H9 (cell line): ENCODE measurements at regions not wholly inside any gene's neighbourhood (a gene's known extent, or its start where the extent isn't known, plus 50 kb on each side); places are given as distances from the start of the nearest gene placed in this dataset.

Experiments
- DNase-seq: peaks from one replicate; pipeline ENCODE4 v3.0.0-alpha.2; 2017
- H2AFZ ChIP-seq: one replicate; pipeline ENCODE4 v1.6.1; 2013; ENCODE audit warnings: mild to moderate bottlenecking, low read length, control low read depth, moderate library complexity
- H2AK5ac ChIP-seq: 2 replicates; pipeline ENCODE4 v1.6.1; 2013; ENCODE audit warnings: low read length, control low read depth, mixed read lengths; ENCODE audit not compliant: insufficient read length
- H2BK120ac ChIP-seq: one replicate; pipeline ENCODE4 v1.6.1; 2013; ENCODE audit warnings: low read depth, mild to moderate bottlenecking, low read length, control low read depth, inconsistent platforms; ENCODE audit not compliant: poor library complexity, severe bottlenecking
- H2BK12ac ChIP-seq: 2 replicates; pipeline ENCODE4 v1.6.1; 2013; ENCODE audit warnings: low read length, control low read depth, mixed read lengths, low read depth; ENCODE audit not compliant: insufficient read length
- H2BK15ac ChIP-seq: 2 replicates; pipeline ENCODE4 v1.6.1; 2013; ENCODE audit warnings: low read depth, low read length, control low read depth
- H2BK20ac ChIP-seq: one replicate; pipeline ENCODE4 v1.6.1; 2013; ENCODE audit warnings: low read depth, mild to moderate bottlenecking, low read length, control low read depth, inconsistent platforms; ENCODE audit not compliant: poor library complexity, severe bottlenecking
- H2BK5ac ChIP-seq: 2 replicates; pipeline ENCODE4 v1.6.1; 2013; ENCODE audit warnings: low read length, control low read depth, mixed read lengths; ENCODE audit not compliant: insufficient read length
- H3K14ac ChIP-seq: 2 replicates; pipeline ENCODE4 v1.6.1; 2013; ENCODE audit warnings: low read length, control low read depth; ENCODE audit not compliant: insufficient read depth
- H3K18ac ChIP-seq: 2 replicates; pipeline ENCODE4 v1.6.1; 2013; ENCODE audit warnings: low read depth, mild to moderate bottlenecking, mixed read lengths, low read length, control low read depth; ENCODE audit not compliant: insufficient read length
- H3K23ac ChIP-seq: 2 replicates; pipeline ENCODE4 v1.6.1; 2013; ENCODE audit warnings: low read length, control low read depth, mixed read lengths, low read depth; ENCODE audit not compliant: insufficient read length
- H3K23me2 ChIP-seq: 2 replicates; pipeline ENCODE4 v1.6.1; 2013; ENCODE audit warnings: low read depth, mild to moderate bottlenecking, mixed read lengths, low read length, control low read depth; ENCODE audit not compliant: insufficient read length, poor library complexity, severe bottlenecking
- H3K27ac ChIP-seq: 2 replicates; pipeline ENCODE4 v1.5.1; 2013; ENCODE audit warnings: low read length, control low read depth, mixed read lengths, low read depth; ENCODE audit not compliant: insufficient read length
- H3K27me3 ChIP-seq: 2 replicates; pipeline ENCODE4 v1.6.1; 2013; ENCODE audit warnings: low read length, control low read depth, inconsistent platforms; ENCODE audit not compliant: insufficient read depth
- H3K4ac ChIP-seq: 2 replicates; pipeline ENCODE4 v1.6.1; 2013; ENCODE audit warnings: low read depth, mild to moderate bottlenecking, control low read depth, inconsistent platforms, low read length, moderate library complexity
- H3K4me1 ChIP-seq: 2 replicates; pipeline ENCODE4 v1.6.1; 2013; ENCODE audit warnings: low read length, control low read depth, inconsistent platforms; ENCODE audit not compliant: insufficient read depth
- H3K4me2 ChIP-seq: 2 replicates; pipeline ENCODE4 v1.6.1; 2013; ENCODE audit warnings: low read length, control low read depth, mixed read lengths; ENCODE audit not compliant: insufficient read length, insufficient read depth
- H3K56ac ChIP-seq: 2 replicates; pipeline ENCODE4 v1.6.1; 2013; ENCODE audit warnings: low read depth, mild to moderate bottlenecking, mixed read lengths, low read length, control low read depth; ENCODE audit not compliant: insufficient read length
- H3K79me1 ChIP-seq: 2 replicates; pipeline ENCODE4 v1.6.1; 2013; ENCODE audit warnings: low read depth, mild to moderate bottlenecking, moderate library complexity, low read length, control low read depth, inconsistent platforms; ENCODE audit not compliant: insufficient read depth, poor library complexity, severe bottlenecking
- H3K79me2 ChIP-seq: 2 replicates; pipeline ENCODE4 v1.6.1; 2013; ENCODE audit warnings: low read length, control low read depth, inconsistent platforms; ENCODE audit not compliant: insufficient read depth
- H3K9ac ChIP-seq: 2 replicates; pipeline ENCODE4 v1.6.1; 2013; ENCODE audit warnings: low read length, control low read depth, mixed read lengths; ENCODE audit not compliant: insufficient read length; ENCODE audit errors: extremely low read depth
- H3K9me3 ChIP-seq: one replicate; pipeline ENCODE4 v1.6.1; 2013; ENCODE audit warnings: low read depth, low read length, inconsistent platforms; ENCODE audit not compliant: control insufficient read depth
- H3T11ph ChIP-seq: one replicate; pipeline ENCODE4 v1.6.1; 2013; ENCODE audit warnings: mild to moderate bottlenecking, low read length, control low read depth, inconsistent platforms
- H4K20me1 ChIP-seq: one replicate; pipeline ENCODE4 v1.6.1; 2013; ENCODE audit not compliant: control insufficient read depth, insufficient read length, insufficient read depth
- H4K5ac ChIP-seq: 2 replicates; pipeline ENCODE4 v1.6.1; 2013; ENCODE audit warnings: low read depth, mild to moderate bottlenecking, mixed read lengths, low read length, control low read depth; ENCODE audit not compliant: insufficient read length
- H4K8ac ChIP-seq: replicated peaks from 2 replicates; pipeline ENCODE4 v1.6.1; 2013; ENCODE audit warnings: low read length, control low read depth, mixed read lengths, low read depth; ENCODE audit not compliant: insufficient read length
- H4K91ac ChIP-seq: 2 replicates; pipeline ENCODE4 v1.6.1; 2013; ENCODE audit warnings: low read depth, mild to moderate bottlenecking, moderate library complexity, mixed read lengths, low read length, control low read depth; ENCODE audit not compliant: insufficient read length
- H3K27ac Mint-ChIP-seq, 3 experiments: 2 replicates in 2 of 3; 3 replicates in 1 of 3; pipeline ENCODE4 v1.8.0; 2020 to 2021; ENCODE audit warnings: mixed read lengths in 3 of 3, mild to moderate bottlenecking in 1 of 3, moderate library complexity in 1 of 3
- H3K27me3 Mint-ChIP-seq: 2 replicates; pipeline ENCODE4 v1.8.0; 2021; ENCODE audit warnings: low read depth, mild to moderate bottlenecking, moderate library complexity, mixed read lengths
- H3K36me3 Mint-ChIP-seq, 3 experiments: 2 replicates in 2 of 3; 3 replicates in 1 of 3; pipeline ENCODE4 v1.8.0; 2020 to 2021; ENCODE audit warnings: low read depth in 3 of 3, mixed read lengths in 3 of 3; ENCODE audit not compliant: insufficient read depth in 1 of 3
- H3K4me1 Mint-ChIP-seq, 2 experiments: 2 replicates each; pipeline ENCODE4 v1.8.0; 2020; ENCODE audit warnings: mixed read lengths in 2 of 2
- H3K4me3 Mint-ChIP-seq, 2 experiments: 2 replicates in 1 of 2; 3 replicates in 1 of 2; pipeline ENCODE4 v1.8.0; 2020 to 2021; ENCODE audit warnings: mild to moderate bottlenecking in 2 of 2, mixed read lengths in 2 of 2, moderate library complexity in 1 of 2
- H3K9me3 Mint-ChIP-seq, 2 experiments: 2 replicates in 1 of 2; 3 replicates in 1 of 2; pipeline ENCODE4 v1.8.0; 2020; ENCODE audit warnings: mild to moderate bottlenecking in 2 of 2, mixed read lengths in 2 of 2, moderate library complexity in 1 of 2
- CTCF ChIP-seq: fragments of 200-600 bp; sonication (generic); conservative IDR thresholded peaks from 3 replicates; pipeline ENCODE4 v1.8.0; 2021; ENCODE audit warnings: antibody characterized with exemption, mild to moderate bottlenecking
- WGBS: extraction: QIAGEN DNeasy Blood & Tissue Kit; methylation state at CpG from one replicate; pipeline ENCODE4 v1.1.7; 2013; ENCODE audit warnings: missing lambda C conversion rate, low lambda C conversion rate, mixed read lengths; ENCODE audit not compliant: insufficient read length; ENCODE audit errors: extremely low coverage; 5-methylcytosine and 5-hydroxymethylcytosine counted together

GRCh38 chr1:5349526-5349925 is 642.7 kb downstream of the NPHP4 start:
- H2BK15ac ChIP-seq, result no peak overlapping the region
- H4K91ac ChIP-seq, result no peak overlapping the region
- H2BK20ac ChIP-seq, result no peak overlapping the region
- WGBS, result no CpG with 5 or more reads among the region's 6 CpGs
- H3K27ac ChIP-seq, result no peak overlapping the region
- no peak overlapping the region for H3K4me3 Mint-ChIP-seq
- no peaks in the 10 kb centered on the region for H3K79me2 ChIP-seq
- no peaks in the 10 kb centered on the region for H3K36me3 Mint-ChIP-seq
- no peak overlapping the region for H4K5ac ChIP-seq
- peaks cover 12% of the 10 kb centered on the region for H3K27me3 Mint-ChIP-seq
- H2AFZ ChIP-seq, result no peak overlapping the region
- H2BK120ac ChIP-seq, result no peak overlapping the region
- DNase-seq, result no peak
- no peak overlapping the region for H3K14ac ChIP-seq
- no peak overlapping the region for H4K8ac ChIP-seq
- H3K27me3 ChIP-seq, result no peaks in the 10 kb centered on the region
- H4K20me1 ChIP-seq, result no peaks in the 10 kb centered on the region
- no peaks in the 10 kb centered on the region for H3K79me1 ChIP-seq
- TF ChIP-seq CTCF, result no peak
- H3K23me2 ChIP-seq, result no peaks in the 10 kb centered on the region
- H3K4me2 ChIP-seq, result no peak overlapping the region
- H3K4ac ChIP-seq, result no peak overlapping the region
- no peak overlapping the region; a peak in 1 of 7 replicates for H3K27ac Mint-ChIP-seq
- no peak overlapping the region for H3T11ph ChIP-seq
- H2BK12ac ChIP-seq, result no peak overlapping the region
- no peak overlapping the region for H2BK5ac ChIP-seq
- H3K4me1 Mint-ChIP-seq, result peaks cover 0 to 6% of the 10 kb centered on the region in 2 experiments; a peak in 1 of 4 replicates
- no peak overlapping the region for H3K56ac ChIP-seq
- no peaks in the 10 kb centered on the region for H3K9me3 ChIP-seq
- H2AK5ac ChIP-seq, result no peak overlapping the region
- H3K23ac ChIP-seq, result no peak overlapping the region
- peaks cover 6 to 7% of the 10 kb centered on the region in 2 experiments; a peak in 3 of 5 replicates for H3K9me3 Mint-ChIP-seq
- H3K9ac ChIP-seq, result no peak overlapping the region
- H3K4me1 ChIP-seq, result no peaks in the 10 kb centered on the region
- H3K18ac ChIP-seq, result no peak overlapping the region
